HepG2 (cell line): ENCODE measurements at regions not wholly inside any gene's neighbourhood (a gene's known extent, or its start where the extent isn't known, plus 50 kb on each side); places are given as distances from the start of the nearest gene placed in this dataset.

Source experiments
- ARID2 ChIP-seq: sonication (generic); formaldehyde crosslinking; IDR thresholded peaks from 2 replicates; pipeline ENCODE4 v1.8.1; 2022; ENCODE audit warnings: mild to moderate bottlenecking, missing genetic modification reagents, borderline replicate concordance
- CEBPB ChIP-seq: IDR thresholded peaks from 2 replicates; pipeline ENCODE4 v1.6.1; 2011; ENCODE audit warnings: low read depth, low read length, improper control_type of control experiment, borderline replicate concordance
- CTCF ChIP-seq: sonication (generic); formaldehyde crosslinking; IDR thresholded peaks from 2 replicates; pipeline ENCODE4 v1.5.0; 2020; ENCODE audit warnings: mild to moderate bottlenecking, missing genetic modification reagents, moderate library complexity
- MXI1 ChIP-seq: IDR thresholded peaks from 3 replicates; pipeline ENCODE4 v1.6.1; 2012; ENCODE audit warnings: low read depth, low read length, inconsistent platforms, borderline replicate concordance
- ZNF7 ChIP-seq: IDR thresholded peaks from 2 replicates; pipeline ENCODE4 v1.6.1; 2016; ENCODE audit warnings: missing biosample characterization, missing genetic modification reagents
- TF ChIP-seq, protein P1 (sequence below), 2 experiments: sonication (generic) in 1 of 2; formaldehyde crosslinking in 1 of 2; IDR thresholded peaks; 2 replicates each; pipeline versions ENCODE4 v1.5.1 to v1.6.1; 2011 to 2020; ENCODE audit warnings: borderline replicate concordance in 1 of 2, low read depth in 1 of 2, low read length in 1 of 2, mild to moderate bottlenecking in 1 of 2, missing genetic modification reagents in 1 of 2, moderate library complexity in 1 of 2

DNA sequence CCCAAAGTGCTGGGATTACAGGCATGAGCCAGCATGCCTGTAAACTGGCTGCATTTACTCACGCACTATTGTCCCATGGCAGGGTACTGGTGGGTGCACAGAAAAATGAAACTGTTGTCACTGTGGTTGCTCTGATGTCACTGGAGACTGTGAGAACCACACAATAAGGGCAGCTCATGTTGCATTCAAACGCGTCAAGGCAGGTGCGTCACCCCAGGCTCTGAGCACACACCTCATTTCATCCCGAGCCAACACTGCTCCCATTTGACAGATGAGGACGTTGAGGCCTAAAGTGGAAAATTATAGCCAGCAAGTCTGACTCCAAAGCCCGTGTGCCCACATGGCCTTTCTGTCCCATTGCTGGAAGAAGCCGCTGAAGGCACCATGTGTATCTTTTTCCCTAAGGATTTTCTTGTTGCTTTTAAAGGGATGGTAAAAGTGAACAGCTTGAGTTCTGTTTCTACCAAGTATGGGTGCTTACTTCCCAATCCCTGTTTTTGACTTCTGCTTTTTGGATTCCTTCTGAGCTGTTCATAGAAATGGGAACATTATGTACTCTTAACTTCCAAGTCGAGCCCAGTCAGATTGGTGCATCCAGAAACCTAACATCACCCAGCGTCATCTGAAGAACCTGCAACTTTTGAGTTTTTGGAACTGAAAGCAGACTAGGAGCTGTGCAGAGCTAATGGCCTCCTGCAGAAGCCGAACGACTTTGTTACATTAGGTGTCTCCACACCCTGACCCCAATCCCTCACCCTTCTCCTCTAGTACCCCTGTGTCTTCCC is 60.1 kb upstream of the CARD11 start:
- TF ChIP-seq ZNF7 (CRISPR knock-in tag) = no peak
- TF ChIP-seq, protein P1, sequence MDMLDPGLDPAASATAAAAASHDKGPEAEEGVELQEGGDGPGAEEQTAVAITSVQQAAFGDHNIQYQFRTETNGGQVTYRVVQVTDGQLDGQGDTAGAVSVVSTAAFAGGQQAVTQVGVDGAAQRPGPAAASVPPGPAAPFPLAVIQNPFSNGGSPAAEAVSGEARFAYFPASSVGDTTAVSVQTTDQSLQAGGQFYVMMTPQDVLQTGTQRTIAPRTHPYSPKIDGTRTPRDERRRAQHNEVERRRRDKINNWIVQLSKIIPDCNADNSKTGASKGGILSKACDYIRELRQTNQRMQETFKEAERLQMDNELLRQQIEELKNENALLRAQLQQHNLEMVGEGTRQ (IDR thresholded peaks at IDR 0.05; ENCODE audit: low read depth, low read length) = no peak
- TF ChIP-seq, protein P1 (CRISPR knock-in tag; IDR thresholded peaks at IDR 0.05; ENCODE audit: borderline replicate concordance) = no peak
- TF ChIP-seq MXI1 = no peak
- TF ChIP-seq CTCF = no peak
- no peak for TF ChIP-seq CEBPB
- no peak for TF ChIP-seq ARID2
